ENCODE measurements at regions not wholly inside any gene's neighbourhood (a gene's known extent, or its start where the extent isn't known, plus 50 kb on each side); places are given as distances from the start of the nearest gene placed in this dataset.

DNA sequence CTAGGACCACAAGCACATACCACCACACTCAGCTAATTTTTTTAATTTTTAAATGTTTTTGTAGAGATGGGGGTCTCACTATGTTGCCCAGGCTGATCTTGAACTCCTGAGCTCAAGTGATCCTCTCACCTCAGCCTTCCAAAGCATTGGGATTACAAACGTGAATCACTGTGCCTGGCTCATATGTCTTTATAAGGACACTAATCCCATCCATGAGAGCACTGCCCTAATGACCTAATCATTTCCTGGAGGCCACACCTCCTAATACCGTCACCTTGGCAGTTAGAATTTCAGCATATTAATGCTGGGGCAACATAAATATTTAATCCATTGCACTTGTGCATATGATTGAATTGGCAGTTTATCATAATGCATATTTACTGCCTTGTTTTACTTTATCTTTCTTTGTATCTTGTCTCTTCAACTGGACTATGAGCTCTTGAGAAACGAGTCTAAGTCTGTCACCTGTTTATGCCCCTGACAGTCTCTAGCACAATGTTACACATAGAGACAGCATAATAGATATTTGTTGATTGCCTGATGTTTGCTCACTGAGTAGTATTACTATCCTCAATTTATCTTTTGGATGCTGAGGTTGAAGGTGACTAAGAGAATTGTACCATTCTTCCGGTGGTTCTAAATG is 172.0 kb downstream of the AASDH start:
- TF ChIP-seq CTCF (IDR thresholded peaks at IDR 0.05) (no peak), EP300 (IDR thresholded peaks at IDR 0.05) (no peak), POLR2A (IDR thresholded peaks at IDR 0.05) (no peak)
- intact Hi-C loops (cut with DNase I), result no loop called here
- no peaks in the 10 kb centered on the region for H3K27me3 ChIP-seq
- 57 to 62% (median 60%) methylated on average over 4 of the region's 4 CpGs for WGBS, 3 donors
- H3K27ac ChIP-seq, result no peak overlapping the region
- H3K9me3 ChIP-seq, result peaks cover 0 to 3% of the 10 kb centered on the region in 2 donors
- H3K4me1 ChIP-seq (ENCODE audit: insufficient read depth), result no peaks in the 10 kb centered on the region
- no peak for DNase-seq
- H3K36me3 ChIP-seq, result no peaks in the 10 kb centered on the region
- H3K4me3 ChIP-seq, result no peak overlapping the region

DNA sequence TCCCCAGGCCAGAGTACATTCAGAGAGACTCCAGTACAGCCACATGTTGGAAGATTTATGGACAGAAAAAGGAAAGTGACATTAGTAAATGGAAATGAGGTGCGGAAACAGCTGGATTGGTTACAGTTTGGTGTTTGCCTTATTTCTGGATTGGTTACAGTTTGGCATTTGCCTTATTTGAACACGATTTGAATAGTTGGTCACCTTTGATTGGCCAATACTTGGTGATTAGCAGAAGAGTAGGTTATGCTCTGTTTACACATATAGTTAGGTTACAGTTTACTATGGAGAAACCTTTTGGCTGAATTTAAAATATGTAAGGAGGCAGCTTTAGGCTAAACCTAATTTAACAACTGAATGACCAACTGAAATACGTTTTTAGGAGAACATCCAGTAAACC is 173.7 kb downstream of the AASDH start:
- intact Hi-C loops (cut with DNase I), result no loop called here
- Histone ChIP-seq H3K36me3 (no peaks in the 10 kb centered on the region), H3K4me3 (no peak overlapping the region), H3K4me1 (ENCODE audit: insufficient read depth) (no peaks in the 10 kb centered on the region), H3K9me3 (peaks cover 0 to 3% of the 10 kb centered on the region in 2 donors), H3K27ac (no peak overlapping the region), H3K27me3 (no peaks in the 10 kb centered on the region)
- no peak for TF ChIP-seq CTCF (IDR thresholded peaks at IDR 0.05)
- TF ChIP-seq EP300 (IDR thresholded peaks at IDR 0.05), result no peak
- no peak for TF ChIP-seq POLR2A (IDR thresholded peaks at IDR 0.05)
- DNase-seq, result no peak
- 89 to 91% (median 89%) methylated on average over 3 of the region's 3 CpGs for WGBS, 3 donors

GRCh38 chr4:56212774-56213173 is 174.5 kb downstream of the AASDH start:
- WGBS, 3 donors, result 94 to 98% (median 96%) methylated on average over 2 of the region's 2 CpGs
- peaks cover 0 to 3% of the 10 kb centered on the region in 2 donors for H3K9me3 ChIP-seq
- H3K36me3 ChIP-seq, result no peaks in the 10 kb centered on the region
- intact Hi-C loops (cut with DNase I), result no loop called here
- no peak for DNase-seq
- H3K27ac ChIP-seq, result no peak overlapping the region
- no peaks in the 10 kb centered on the region for H3K4me1 ChIP-seq (ENCODE audit: insufficient read depth)
- TF ChIP-seq CTCF (IDR thresholded peaks at IDR 0.05) (no peak), EP300 (IDR thresholded peaks at IDR 0.05) (no peak), POLR2A (IDR thresholded peaks at IDR 0.05) (no peak)
- no peak overlapping the region for H3K4me3 ChIP-seq
- no peaks in the 10 kb centered on the region for H3K27me3 ChIP-seq

DNA sequence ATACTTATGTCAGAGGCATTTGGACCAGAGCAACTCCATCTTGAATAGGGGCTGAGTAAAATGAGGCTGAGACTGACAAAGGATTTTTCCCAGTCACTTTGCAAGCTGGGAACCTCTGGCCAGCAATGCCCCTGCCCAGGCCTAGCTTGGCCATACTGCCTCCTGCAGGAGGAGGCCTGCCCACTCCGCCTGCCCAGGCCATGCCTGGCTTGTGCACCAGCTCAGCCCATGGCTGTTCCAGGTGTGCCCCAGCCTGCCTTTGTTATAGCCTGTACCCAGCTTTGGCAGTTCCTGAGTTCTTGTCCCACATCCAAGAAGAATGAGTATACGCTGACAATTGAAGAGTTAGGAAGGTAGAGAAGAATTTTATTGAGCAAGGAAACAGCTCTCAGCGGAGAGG is 176.1 kb downstream of the AASDH start:
- intact Hi-C loops (cut with DNase I), result no loop called here
- Histone ChIP-seq H3K4me3 (no peak overlapping the region), H3K27me3 (no peaks in the 10 kb centered on the region), H3K36me3 (no peaks in the 10 kb centered on the region), H3K27ac (no peak overlapping the region), H3K9me3 (peaks cover 0 to 3% of the 10 kb centered on the region in 2 donors), H3K4me1 (ENCODE audit: insufficient read depth) (no peaks in the 10 kb centered on the region)
- WGBS, 3 donors, result 93 to 100% (median 97%) methylated on average over 3 of the region's 3 CpGs
- TF ChIP-seq EP300 (IDR thresholded peaks at IDR 0.05) (no peak), CTCF (IDR thresholded peaks at IDR 0.05) (no peak), POLR2A (IDR thresholded peaks at IDR 0.05) (no peak)
- no peak for DNase-seq
